DMS53 (cell line): ENCODE measurements at regions not wholly inside any gene's neighbourhood (a gene's known extent, or its start where the extent isn't known, plus 50 kb on each side); places are given as distances from the start of the nearest gene placed in this dataset.
A peak's percentile ranks its signal among the peaks of the same experiment; 100 is the strongest.

ENCODE experiments used
- DNase-seq: peaks from one replicate; lab custom pipeline; 2025; lab: John Stamatoyannopoulos, UW

- DNase-seq, result no peak
Measured at GRCh38 chr18:67977067-67977616, 460.6 kb upstream of the DSEL start.

- DNase-seq, result no peak
Measured at GRCh38 chr18:67973916-67974315, 457.4 kb upstream of the DSEL start.

DNA sequence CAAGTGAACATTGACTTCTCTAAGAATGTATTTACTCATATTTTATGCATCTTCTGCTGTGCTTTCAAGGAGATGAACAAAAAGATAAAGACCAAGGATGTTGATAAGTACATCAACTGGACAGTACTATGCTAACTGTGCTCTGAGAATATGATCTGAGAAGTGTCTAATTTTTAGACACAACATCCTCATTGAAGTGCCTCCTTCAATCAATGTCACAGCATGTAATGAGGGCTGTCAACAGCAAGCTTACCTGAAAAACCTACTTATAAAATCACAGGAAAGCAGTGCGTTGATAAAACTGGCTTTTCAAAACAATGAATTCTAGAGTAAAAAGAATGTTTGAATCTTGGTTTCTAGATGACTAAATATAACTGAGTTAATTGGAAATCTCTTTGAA is 452.9 kb upstream of the DSEL start:
- DNase-seq, result no peak

DNA sequence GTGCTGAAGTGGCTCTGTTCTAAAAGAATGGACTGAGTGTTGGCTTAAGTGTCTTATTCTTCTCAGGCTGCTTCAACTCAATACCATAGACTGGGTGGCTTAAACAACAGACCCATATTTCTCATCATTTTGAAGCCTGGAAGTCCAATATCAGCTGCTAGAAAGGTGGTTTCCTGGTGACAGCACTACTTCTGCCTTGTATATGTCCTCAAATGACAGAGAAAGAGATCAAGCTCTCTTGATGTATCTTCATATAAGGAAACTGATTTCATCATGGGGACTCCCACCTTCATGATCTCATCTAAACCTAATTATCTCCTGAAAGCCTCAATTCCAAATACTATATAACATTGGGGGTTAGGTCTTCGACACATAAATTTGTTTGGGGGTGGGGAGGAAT is 449.7 kb upstream of the DSEL start:
- no peak for DNase-seq

DNA sequence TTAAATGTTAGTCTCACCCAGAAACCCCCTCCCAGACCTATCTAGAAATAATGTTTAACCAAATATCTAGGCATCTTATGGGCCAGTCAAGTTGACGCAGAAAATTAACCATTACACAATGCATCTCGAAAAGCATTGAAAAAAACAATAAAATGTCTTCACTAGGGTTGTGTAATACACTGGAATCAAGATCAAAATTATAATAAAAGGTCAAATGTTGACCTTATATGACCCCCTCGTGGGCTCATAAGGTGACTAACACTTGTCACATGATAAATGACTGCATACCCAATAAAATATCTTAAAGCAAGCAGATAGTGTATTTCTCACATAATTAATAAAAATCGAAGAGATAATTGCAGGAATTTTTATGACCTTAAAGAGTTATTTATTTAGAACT is 447.9 kb upstream of the DSEL start:
- no peak for DNase-seq

DNA sequence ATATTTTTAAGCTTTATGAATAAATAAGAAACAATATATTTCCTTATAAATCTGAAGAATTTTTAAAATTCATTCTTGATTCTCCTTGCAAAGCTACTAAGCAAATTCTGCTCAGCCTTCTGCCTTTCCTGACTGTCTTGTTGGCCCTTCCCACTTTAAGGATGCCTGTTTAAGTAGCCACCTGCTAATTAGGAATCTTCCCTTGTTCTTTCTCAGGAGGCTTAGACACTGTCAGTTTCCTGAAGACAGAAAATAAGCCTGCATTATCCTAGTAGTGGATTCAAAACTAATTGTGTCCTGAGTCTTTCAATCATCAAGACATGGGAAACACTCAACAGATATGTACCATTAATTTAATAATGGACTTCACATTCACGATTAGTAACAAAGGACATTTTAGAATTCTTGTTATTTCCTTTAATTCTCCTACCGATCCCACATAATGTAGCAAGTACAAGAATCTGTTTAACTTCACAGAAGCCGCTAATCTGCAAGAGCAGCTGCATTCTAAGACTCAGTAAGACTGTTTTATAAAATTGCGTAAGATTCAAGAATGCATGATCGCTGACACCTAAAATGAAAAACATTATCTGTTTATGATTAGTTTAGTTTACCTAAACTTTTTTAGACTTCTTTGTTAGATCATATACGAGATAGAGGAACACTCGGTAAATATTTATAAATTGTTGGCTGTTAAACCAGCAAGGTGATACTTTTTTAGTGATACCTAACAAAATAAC is 445.4 kb upstream of the DSEL start:
- no peak for DNase-seq

DNA sequence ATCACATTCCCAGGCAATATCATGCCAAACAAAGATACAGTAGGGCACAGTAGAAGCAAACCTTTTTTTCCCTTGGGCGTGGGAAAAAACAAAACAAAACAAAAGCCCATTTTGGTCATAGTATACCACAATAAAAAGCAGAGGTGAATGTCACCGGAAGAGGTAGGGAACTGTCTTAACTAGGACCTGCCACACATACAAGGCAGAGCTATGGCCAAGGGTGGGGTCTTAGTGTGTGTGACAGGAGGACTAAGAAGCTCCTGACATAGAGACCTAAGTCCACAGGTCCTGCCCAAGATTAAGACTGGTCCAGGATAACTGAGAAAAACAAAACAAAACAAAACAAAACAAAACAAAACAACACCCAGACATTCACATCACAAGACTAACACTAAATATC is 441.2 kb upstream of the DSEL start:
- no peak for DNase-seq

DNA sequence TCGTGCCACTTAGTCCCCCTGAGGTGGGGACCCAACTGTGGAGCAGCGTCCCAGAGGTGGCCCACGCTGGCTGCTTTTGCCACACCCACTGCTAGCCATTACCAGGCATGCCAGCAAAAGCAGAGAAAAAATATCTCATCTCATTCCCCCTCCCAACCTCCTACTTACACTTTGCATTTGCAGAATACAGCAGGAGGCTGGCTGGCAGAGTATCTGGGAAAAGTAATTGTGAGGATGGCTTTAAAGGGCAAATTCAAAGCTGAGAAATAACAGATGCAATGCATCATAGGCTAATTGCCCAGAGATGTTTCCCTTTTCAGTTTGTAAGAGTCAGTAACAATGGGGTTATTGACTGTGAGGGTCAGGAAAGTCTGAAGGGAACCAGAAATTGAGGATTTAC is 438.1 kb upstream of the DSEL start:
- DNase-seq, result no peak

DNA sequence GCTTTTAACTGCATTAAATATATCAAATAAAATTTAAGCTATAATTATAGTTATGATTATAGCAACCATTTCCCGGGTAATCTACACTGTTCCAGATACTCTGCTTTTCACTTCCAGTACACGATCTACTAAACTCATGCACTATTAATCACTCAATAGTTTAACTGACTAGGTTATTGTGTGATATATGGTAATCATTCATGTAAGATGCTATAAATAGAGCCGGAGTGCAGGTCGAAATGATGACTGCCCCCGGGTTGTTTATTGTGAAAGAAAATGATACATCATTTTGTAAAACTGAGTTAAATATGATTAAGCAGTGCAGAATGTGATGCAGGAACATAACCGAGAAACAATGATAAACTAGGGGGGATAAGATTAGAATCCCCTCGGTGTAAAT is 434.6 kb upstream of the DSEL start:
- DNase-seq, result no peak

DNA sequence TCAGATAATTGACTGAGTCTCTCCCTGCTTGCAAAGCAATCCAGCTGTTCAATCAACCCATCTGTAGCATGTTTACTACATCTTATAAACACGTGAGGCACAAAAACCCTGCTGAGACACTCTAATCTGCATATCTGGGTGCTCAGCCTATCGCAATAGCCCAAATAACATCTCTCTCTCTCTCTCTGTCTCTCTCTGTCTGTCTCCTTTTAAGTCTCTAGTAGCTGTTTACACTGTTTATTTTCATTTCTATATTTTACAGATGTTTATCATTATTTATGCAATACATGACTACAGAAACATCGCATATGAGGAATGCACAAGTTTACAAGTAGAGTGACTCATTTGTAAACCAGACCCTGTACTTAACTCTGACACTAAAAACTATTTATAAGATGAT is 422.1 kb upstream of the DSEL start:
- DNase-seq, result no peak

- no peak for DNase-seq
Measured at GRCh38 chr18:67935638-67936037, 419.1 kb upstream of the DSEL start.

- no peak for DNase-seq
Measured at GRCh38 chr18:67933271-67933670, 416.8 kb upstream of the DSEL start.

GRCh38 chr18:67932271-67932670 is 415.8 kb upstream of the DSEL start:
- no peak for DNase-seq

DNA sequence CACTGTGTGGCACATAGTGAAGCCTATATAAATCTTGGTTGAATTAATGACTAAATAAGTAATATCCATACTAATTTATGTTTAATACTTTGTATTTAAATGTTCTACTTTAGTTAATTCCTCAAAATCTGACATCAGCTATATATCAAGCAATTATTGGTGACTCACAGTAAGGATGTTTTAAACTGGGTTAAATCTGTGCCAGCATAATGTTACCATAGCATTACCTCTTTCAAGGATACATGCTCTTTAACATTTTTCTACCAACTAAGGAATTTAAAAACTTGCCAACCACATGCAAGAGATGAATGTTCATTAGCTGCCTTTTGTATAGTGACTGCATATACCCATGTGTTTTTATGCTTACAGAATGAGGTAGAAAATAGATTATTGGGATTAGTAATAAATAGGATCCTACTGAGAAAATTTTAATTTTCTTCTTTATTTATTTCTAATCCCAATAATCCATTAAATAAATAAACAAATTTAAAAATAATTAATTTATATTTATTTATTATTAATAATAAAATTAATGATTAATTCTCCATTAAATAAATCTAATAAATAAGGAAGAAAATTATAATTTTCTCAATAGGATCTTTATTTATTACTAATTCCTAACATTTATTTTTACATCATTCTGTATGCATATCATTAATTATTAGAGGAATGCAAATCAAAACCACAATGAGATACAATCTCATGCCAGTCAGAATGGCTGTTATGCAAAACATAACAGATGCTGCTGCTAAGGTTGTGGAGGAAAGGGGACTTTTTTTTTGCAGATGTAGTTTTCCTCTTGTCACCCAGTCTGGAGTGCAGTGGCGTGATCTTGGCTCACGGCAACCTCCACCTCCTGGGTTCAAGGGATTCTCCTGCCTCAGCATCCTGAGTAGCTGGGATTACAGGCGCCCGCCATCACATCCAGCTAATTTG is 410.7 kb upstream of the DSEL start:
- no peak for DNase-seq

GRCh38 chr18:67924656-67925055 is 408.1 kb upstream of the DSEL start:
- DNase-seq, result no peak

DNA sequence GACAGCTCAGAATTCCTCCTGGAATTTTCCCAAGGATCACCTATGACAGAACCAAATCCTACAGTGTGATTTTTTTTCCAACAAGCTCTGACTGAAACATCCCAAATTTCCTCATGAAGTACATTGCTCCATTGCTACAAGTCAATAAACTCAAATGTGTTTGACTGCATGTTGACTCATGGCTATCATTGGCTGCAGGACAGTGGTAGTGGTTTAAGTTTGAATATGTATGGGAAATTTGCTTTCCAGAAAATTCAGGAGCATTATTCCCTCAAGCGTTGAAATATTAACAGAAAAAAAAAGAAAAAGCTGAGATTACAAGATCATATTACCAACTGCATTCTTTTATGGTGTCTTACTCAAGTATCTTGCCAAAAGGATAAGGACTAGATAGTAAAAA is 402.8 kb upstream of the DSEL start:
- no peak for DNase-seq

- DNase-seq, result peak; percentile 51
Measured at GRCh38 chr18:67916097-67916496, 399.6 kb upstream of the DSEL start.

GRCh38 chr18:67913040-67913439 is 396.5 kb upstream of the DSEL start:
- DNase-seq, result no peak

GRCh38 chr18:67901573-67901972 is 385.1 kb upstream of the DSEL start:
- no peak for DNase-seq

DNA sequence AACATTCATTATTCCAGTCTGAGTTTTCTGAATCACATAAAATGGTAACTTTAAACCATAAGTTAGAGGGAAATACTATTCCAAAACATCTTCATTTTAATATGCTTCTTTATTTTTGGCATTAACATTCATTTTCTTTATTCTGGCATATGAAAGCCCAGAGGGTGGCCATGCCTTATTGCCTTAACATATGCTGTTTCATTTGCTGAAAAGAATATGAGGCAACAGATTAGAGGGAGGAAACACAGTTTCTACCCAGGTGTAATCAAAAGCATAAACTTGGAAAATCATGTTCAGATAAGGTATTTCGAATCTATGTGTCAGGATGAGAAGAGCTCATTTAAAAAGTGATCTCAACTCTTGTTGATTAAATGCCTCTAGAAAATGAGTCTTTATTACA is 379.9 kb upstream of the DSEL start:
- DNase-seq, result no peak

DNA sequence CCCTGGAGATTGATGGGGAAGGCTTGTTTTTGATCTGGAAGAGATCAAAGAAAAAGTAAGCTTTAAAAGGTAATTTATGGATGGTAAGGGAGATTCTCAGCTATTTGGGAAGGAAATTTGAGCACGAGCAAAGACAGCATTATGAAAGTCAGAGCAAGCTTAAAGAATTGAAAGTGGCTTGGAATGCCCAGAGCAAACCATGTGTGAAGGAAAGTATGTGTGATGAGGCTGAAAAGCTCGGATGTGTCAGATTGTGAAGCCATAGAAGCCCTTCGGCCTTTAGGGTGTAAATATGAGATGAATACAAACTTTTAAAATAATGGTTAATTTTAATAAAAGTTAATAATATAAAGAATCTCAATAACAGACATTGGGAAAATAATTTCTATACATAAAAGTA is 377.4 kb upstream of the DSEL start:
- no peak for DNase-seq

GRCh38 chr18:67876871-67877270 is 360.4 kb upstream of the DSEL start:
- DNase-seq, result peak; percentile 81

DNA sequence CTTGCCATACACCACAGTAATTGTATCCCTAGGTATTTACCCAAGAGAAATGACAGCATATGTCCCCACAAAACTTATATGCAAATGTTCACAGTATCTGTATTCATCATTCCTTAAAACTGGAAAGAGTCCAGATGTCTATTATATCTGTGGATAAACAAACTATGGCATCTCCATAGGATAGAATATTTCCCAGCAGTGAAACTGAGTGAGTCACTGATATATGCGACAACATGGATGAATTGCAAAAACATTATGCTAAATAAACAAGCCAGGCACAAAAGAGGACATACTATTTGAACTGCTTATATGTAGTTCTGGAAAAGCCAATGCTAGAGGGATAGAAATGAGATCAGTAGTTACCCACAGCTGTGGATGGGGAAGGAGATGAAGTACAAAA is 359.4 kb upstream of the DSEL start:
- DNase-seq, result peak; percentile 74
